GM12878 (cell line): ENCODE measurements at regions not wholly inside any gene's neighbourhood (a gene's known extent, or its start where the extent isn't known, plus 50 kb on each side); places are given as distances from the start of the nearest gene placed in this dataset.

Source experiments
- ATAC-seq: fragments of 200-7000 bp; cut with Tn5 transposase; 3 replicates; pipeline ENCODE4 v1.9.1; 2020; ENCODE audit warnings: mild to moderate bottlenecking, moderate library complexity
- BruUV-seq: library from RNA; stranded (reverse); fragments of 400-500 nt; replicated peaks from 2 replicates; lab custom pipeline; 2021; lab: Mats Ljungman, UMichigan
- CTCF ChIA-PET: fragments of 300-600 bp; sonication (Branson Sonifier 250); formaldehyde crosslinking; extraction: SDS; loops from one replicate; lab custom pipeline; 2021; ENCODE audit warnings: inconsistent platforms; lab: Yijun Ruan, JAX
- POLR2A ChIA-PET: fragments of 350-600 bp; formaldehyde crosslinking; extraction: SDS; loops from one replicate; lab custom pipeline; 2021; ENCODE audit warnings: inconsistent platforms; lab: Charles Lee
- RAD21 ChIA-PET: fragments of 300-600 bp; sonication (Branson Sonifier 250); formaldehyde crosslinking; loops from one replicate; lab custom pipeline; 2023; ENCODE audit warnings: antibody characterized with exemption; ENCODE audit not compliant: unreplicated experiment; lab: Charles Lee
- SMC1A ChIA-PET: fragments of 300-600 bp; sonication (Branson Sonifier 250); formaldehyde crosslinking; loops from one replicate; lab custom pipeline; 2023; ENCODE audit not compliant: unreplicated experiment, uncharacterized antibody; lab: Charles Lee
- DNase-seq: peaks from one replicate; pipeline ENCODE4 v3.0.0-alpha.2; 2011; ENCODE audit warnings: low read depth, low spot score
- FAIRE-seq: peaks from 3 replicates; lab custom pipeline; 2011; peaks lifted over from hg19 to GRCh38; lab: Jason Lieb, UNC
- H2AFZ ChIP-seq: 2 replicates; pipeline ENCODE4 v1.6.0; 2011; ENCODE audit warnings: low read depth, low read length, control low read depth; ENCODE audit not compliant: control insufficient read depth
- H3K27ac ChIP-seq: 2 replicates; pipeline ENCODE4 v1.5.1; 2011; ENCODE audit warnings: control low read depth; ENCODE audit not compliant: control insufficient read depth, insufficient read depth
- H3K27me3 ChIP-seq, 2 experiments: replicated peaks in 1 of 2; 2 replicates each; pipeline versions ENCODE4 v1.6.0 to v1.6.1; 2011; ENCODE audit warnings: low read length in 1 of 2; ENCODE audit not compliant: control insufficient read depth in 2 of 2, insufficient read depth in 2 of 2
- H3K36me3 ChIP-seq, 2 experiments: 2 replicates each; pipeline ENCODE4 v1.5.1; 2011; ENCODE audit warnings: low read length in 1 of 2; ENCODE audit not compliant: control insufficient read depth in 2 of 2, insufficient read depth in 2 of 2
- H3K4me1 ChIP-seq: 2 replicates; pipeline ENCODE4 v1.6.1; 2011; ENCODE audit warnings: mild to moderate bottlenecking, low read length, moderate library complexity, mixed read lengths; ENCODE audit not compliant: control insufficient read depth, insufficient read depth
- H3K4me2 ChIP-seq: 2 replicates; pipeline ENCODE4 v1.6.0; 2011; ENCODE audit warnings: control low read depth; ENCODE audit not compliant: control insufficient read depth, insufficient read depth
- H3K4me3 ChIP-seq: fragments of 200-600 bp; sonication (generic); 2 replicates; pipeline ENCODE4 v1.5.1; 2016
- H3K79me2 ChIP-seq: 2 replicates; pipeline ENCODE4 v1.6.0; 2011; ENCODE audit warnings: low read length; ENCODE audit not compliant: control insufficient read depth, insufficient read depth
- H3K9ac ChIP-seq: 2 replicates; pipeline ENCODE4 v1.8.0; 2011; ENCODE audit warnings: low read length, control low read depth, mixed read lengths; ENCODE audit not compliant: control insufficient read depth, insufficient read depth
- H3K9me3 ChIP-seq: replicated peaks from 3 replicates; pipeline ENCODE4 v1.5.1; 2011; ENCODE audit warnings: mild to moderate bottlenecking, low read length; ENCODE audit not compliant: control insufficient read depth, insufficient read depth
- H4K20me1 ChIP-seq: 2 replicates; pipeline ENCODE4 v1.6.0; 2011; ENCODE audit not compliant: control insufficient read depth, insufficient read depth
- BMI1 ChIP-seq: fragments of 450-650 bp; IDR thresholded peaks from 2 replicates; pipeline ENCODE4 v1.6.1; 2016; ENCODE audit warnings: mild to moderate bottlenecking, moderate library complexity, borderline replicate concordance
- DPF2 ChIP-seq: fragments of 450-650 bp; IDR thresholded peaks from 2 replicates; pipeline ENCODE4 v1.6.1; 2017; ENCODE audit warnings: mild to moderate bottlenecking
- GABPA ChIP-seq: IDR thresholded peaks from 2 replicates; pipeline ENCODE4 v1.6.1; 2014; ENCODE audit warnings: antibody characterized with exemption, low read depth, mild to moderate bottlenecking, inconsistent platforms
- GATAD2B ChIP-seq: fragments of 450-650 bp; conservative IDR thresholded peaks from 2 replicates; pipeline ENCODE4 v1.6.1; 2017; ENCODE audit warnings: low read depth, mild to moderate bottlenecking, moderate library complexity
- HDAC2 ChIP-seq: fragments of 200-600 bp; sonication (generic); IDR thresholded peaks from 2 replicates; pipeline ENCODE4 v1.6.1; 2017
- KDM1A ChIP-seq: fragments of 200-600 bp; sonication (generic); IDR thresholded peaks from 2 replicates; pipeline ENCODE4 v1.6.1; 2016; ENCODE audit warnings: borderline replicate concordance
- KLF5 ChIP-seq: fragments of 450-650 bp; IDR thresholded peaks from 2 replicates; pipeline ENCODE4 v1.6.1; 2014; ENCODE audit warnings: mild to moderate bottlenecking; ENCODE audit not compliant: partially characterized antibody
- MTA2 ChIP-seq: fragments of 450-650 bp; IDR thresholded peaks from 2 replicates; pipeline ENCODE4 v1.6.1; 2016; ENCODE audit warnings: low read depth, mild to moderate bottlenecking, moderate library complexity
- PAX5 ChIP-seq: IDR thresholded peaks from 2 replicates; pipeline ENCODE4 v1.6.1; 2011; ENCODE audit warnings: low read depth, low read length, borderline replicate concordance
- RUNX3 ChIP-seq: IDR thresholded peaks from 2 replicates; pipeline ENCODE4 v1.6.1; 2012; ENCODE audit warnings: low read length, inconsistent platforms
- SIN3A ChIP-seq: IDR thresholded peaks from 2 replicates; pipeline ENCODE4 v1.6.1; 2012; ENCODE audit warnings: low read depth, low read length, improper control_type of control experiment
- SMAD1 ChIP-seq: fragments of 450-650 bp; IDR thresholded peaks from 2 replicates; pipeline ENCODE4 v1.6.1; 2018; ENCODE audit warnings: mild to moderate bottlenecking, low read depth; ENCODE audit not compliant: partially characterized antibody
- SP1 ChIP-seq: IDR thresholded peaks from one replicate; pipeline ENCODE4 v1.6.1; 2011; ENCODE audit warnings: low read depth, low read length
- WGBS: methylation state at CpG from one replicate; pipeline ENCODE4 v1.1.6; 2016; ENCODE audit warnings: low lambda C conversion rate; ENCODE audit not compliant: insufficient replicate concordance, insufficient coverage; ENCODE audit errors: missing lambda C conversion rate; 5-methylcytosine and 5-hydroxymethylcytosine counted together
- in situ Hi-C: fragments of 300-500 bp; cut with MboI; formaldehyde crosslinking; loops from 9 replicates; pipeline ENCODE4 v1.14.3; 2018; ENCODE audit warnings: mixed read lengths
- intact Hi-C: fragments of 100-400 bp; cut with micrococcal nuclease; formaldehyde crosslinking; loops from one replicate; pipeline ENCODE4 v1.14.2; 2022; ENCODE audit not compliant: unreplicated experiment
- TF ChIP-seq, protein P1 (sequence below): fragments of 450-650 bp; conservative IDR thresholded peaks from 2 replicates; pipeline ENCODE4 v1.6.1; 2017; ENCODE audit warnings: mild to moderate bottlenecking, moderate library complexity
- TF ChIP-seq, protein P2 (sequence below): IDR thresholded peaks from 2 replicates; pipeline ENCODE4 v1.6.1; 2011; ENCODE audit warnings: mild to moderate bottlenecking, low read depth, low read length, moderate library complexity; ENCODE audit not compliant: insufficient replicate concordance
- TF ChIP-seq, protein P3 (sequence below): fragments of 450-650 bp; formaldehyde crosslinking; IDR thresholded peaks from 2 replicates; pipeline ENCODE4 v1.4.0; 2022; ENCODE audit warnings: mild to moderate bottlenecking, moderate library complexity
- TF ChIP-seq, protein P4 (sequence below): fragments of 150-350 bp; IDR thresholded peaks from 2 replicates; pipeline ENCODE4 v1.6.1; 2014; ENCODE audit warnings: mild to moderate bottlenecking, low read depth, low read length

DNA sequence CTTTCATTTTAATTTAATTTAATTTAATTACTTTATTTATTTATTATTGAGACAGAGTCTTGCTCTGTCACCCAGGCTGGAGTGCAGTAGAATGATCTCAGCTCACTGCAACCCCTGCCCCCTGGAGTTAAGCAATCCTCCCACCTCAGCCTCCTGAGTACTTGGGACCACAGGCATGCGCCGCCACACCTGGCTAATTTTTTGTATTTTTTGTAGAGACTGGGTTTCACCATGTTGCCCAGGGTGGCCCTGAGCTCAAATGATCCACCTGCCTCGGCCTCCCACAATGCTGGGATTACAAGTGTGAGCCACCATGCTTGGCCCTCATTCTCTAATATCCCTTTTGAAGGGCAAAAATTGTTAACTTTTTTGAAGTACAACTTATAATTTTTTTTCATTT is 92.9 kb downstream of the XRCC2 start (continued):
- TF ChIP-seq, protein P1, sequence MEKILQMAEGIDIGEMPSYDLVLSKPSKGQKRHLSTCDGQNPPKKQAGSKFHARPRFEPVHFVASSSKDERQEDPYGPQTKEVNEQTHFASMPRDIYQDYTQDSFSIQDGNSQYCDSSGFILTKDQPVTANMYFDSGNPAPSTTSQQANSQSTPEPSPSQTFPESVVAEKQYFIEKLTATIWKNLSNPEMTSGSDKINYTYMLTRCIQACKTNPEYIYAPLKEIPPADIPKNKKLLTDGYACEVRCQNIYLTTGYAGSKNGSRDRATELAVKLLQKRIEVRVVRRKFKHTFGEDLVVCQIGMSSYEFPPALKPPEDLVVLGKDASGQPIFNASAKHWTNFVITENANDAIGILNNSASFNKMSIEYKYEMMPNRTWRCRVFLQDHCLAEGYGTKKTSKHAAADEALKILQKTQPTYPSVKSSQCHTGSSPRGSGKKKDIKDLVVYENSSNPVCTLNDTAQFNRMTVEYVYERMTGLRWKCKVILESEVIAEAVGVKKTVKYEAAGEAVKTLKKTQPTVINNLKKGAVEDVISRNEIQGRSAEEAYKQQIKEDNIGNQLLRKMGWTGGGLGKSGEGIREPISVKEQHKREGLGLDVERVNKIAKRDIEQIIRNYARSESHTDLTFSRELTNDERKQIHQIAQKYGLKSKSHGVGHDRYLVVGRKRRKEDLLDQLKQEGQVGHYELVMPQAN, result no peak
- TF ChIP-seq SIN3A (no peak), KDM1A (no peak)

DNA sequence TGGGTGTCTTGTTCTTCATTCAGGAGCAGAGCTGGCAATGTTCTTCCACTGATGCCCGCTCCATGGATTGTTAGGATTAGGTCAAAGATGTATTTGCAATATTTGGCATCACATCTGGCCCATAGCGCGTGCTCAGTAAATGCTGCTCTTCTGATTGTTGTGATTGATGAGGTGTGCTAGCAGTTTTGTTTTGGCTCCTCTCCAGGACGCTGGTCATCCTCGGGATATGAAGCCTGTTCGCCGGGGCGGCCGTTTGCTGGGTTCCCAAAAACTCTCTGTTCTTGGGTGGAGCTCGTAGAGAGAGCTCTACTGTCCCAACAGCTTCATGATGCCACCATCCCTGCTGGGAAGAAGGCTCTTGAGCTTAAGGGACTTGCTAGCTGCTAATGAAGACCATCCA is 96.9 kb downstream of the XRCC2 start:
- Histone ChIP-seq H3K9me3 (no peaks in the 10 kb centered on the region), H3K4me2 (no peak overlapping the region), H4K20me1 (no peaks in the 10 kb centered on the region), H3K4me1 (no peaks in the 10 kb centered on the region; the same call in 1 of the 2 replicates), H3K4me3 (no peak overlapping the region), H2AFZ (no peak overlapping the region), H3K79me2 (no peaks in the 10 kb centered on the region), H3K36me3 (no peaks in the 10 kb centered on the region), H3K9ac (no peak overlapping the region), H3K27me3 (no peaks in the 10 kb centered on the region), H3K27ac (no peak overlapping the region)
- CTCF ChIA-PET, result interaction anchor here (0.7 to 1.5 kb wide), 3 partner anchors 37 to 222 kb away, joined by 3 to 4 read pairs (median 3); no protein-coding TSS in a partner anchor
- SMC1A ChIA-PET, result interaction anchor here (0.6 to 1.8 kb wide), 3 partner anchors 12 to 127 kb away, joined by 3 read pairs; no protein-coding TSS in a partner anchor
- in situ Hi-C loops, result no loop called here
- 65% methylated on average over 10 of the region's 10 CpGs for WGBS
- no TSS peak for BruUV-seq
- intact Hi-C loops, result no loop called here
- DNase-seq (no peak), ATAC-seq (no peak), FAIRE-seq (no peak)
- POLR2A ChIA-PET, result interaction anchor here (0.5 to 0.7 kb wide), 3 partner anchors 23 to 1068 kb away, joined by 3 to 6 read pairs (median 4); no protein-coding TSS in a partner anchor
- RAD21 ChIA-PET, result interaction anchor here (0.7 to 1.4 kb wide), 2 partner anchors 9 to 128 kb away, joined by 4 read pairs; no protein-coding TSS in a partner anchor
- TF ChIP-seq, protein P2, sequence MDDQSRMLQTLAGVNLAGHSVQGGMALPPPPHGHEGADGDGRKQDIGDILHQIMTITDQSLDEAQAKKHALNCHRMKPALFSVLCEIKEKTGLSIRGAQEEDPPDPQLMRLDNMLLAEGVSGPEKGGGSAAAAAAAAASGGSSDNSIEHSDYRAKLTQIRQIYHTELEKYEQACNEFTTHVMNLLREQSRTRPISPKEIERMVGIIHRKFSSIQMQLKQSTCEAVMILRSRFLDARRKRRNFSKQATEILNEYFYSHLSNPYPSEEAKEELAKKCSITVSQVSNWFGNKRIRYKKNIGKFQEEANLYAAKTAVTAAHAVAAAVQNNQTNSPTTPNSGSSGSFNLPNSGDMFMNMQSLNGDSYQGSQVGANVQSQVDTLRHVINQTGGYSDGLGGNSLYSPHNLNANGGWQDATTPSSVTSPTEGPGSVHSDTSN, result no peak
- no peak for TF ChIP-seq DPF2
- TF ChIP-seq MTA2, result no peak
- no peak for TF ChIP-seq KLF5
- no peak for TF ChIP-seq GABPA
- no peak for TF ChIP-seq HDAC2
- TF ChIP-seq, protein P3, sequence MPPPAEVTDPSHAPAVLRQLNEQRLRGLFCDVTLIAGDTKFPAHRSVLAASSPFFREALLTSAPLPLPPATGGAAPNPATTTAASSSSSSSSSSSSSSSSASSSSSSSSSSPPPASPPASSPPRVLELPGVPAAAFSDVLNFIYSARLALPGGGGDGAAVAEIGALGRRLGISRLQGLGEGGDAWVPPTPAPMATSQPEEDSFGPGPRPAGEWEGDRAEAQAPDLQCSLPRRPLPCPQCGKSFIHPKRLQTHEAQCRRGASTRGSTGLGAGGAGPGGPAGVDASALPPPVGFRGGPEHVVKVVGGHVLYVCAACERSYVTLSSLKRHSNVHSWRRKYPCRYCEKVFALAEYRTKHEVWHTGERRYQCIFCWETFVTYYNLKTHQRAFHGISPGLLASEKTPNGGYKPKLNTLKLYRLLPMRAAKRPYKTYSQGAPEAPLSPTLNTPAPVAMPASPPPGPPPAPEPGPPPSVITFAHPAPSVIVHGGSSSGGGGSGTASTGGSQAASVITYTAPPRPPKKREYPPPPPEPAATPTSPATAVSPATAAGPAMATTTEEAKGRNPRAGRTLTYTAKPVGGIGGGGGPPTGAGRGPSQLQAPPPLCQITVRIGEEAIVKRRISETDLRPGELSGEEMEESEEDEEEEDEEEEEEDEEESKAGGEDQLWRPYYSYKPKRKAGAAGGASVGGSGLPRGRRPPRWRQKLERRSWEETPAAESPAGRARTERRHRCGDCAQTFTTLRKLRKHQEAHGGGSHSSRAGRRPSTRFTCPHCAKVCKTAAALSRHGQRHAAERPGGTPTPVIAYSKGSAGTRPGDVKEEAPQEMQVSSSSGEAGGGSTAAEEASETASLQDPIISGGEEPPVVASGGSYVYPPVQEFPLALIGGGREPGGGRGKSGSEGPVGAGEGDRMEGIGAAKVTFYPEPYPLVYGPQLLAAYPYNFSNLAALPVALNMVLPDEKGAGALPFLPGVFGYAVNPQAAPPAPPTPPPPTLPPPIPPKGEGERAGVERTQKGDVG, result no peak
- TF ChIP-seq RUNX3, result no peak
- TF ChIP-seq PAX5, result no peak
- no peak for TF ChIP-seq SP1
- no peak for TF ChIP-seq SMAD1
- TF ChIP-seq BMI1, result no peak
- TF ChIP-seq, protein P4, sequence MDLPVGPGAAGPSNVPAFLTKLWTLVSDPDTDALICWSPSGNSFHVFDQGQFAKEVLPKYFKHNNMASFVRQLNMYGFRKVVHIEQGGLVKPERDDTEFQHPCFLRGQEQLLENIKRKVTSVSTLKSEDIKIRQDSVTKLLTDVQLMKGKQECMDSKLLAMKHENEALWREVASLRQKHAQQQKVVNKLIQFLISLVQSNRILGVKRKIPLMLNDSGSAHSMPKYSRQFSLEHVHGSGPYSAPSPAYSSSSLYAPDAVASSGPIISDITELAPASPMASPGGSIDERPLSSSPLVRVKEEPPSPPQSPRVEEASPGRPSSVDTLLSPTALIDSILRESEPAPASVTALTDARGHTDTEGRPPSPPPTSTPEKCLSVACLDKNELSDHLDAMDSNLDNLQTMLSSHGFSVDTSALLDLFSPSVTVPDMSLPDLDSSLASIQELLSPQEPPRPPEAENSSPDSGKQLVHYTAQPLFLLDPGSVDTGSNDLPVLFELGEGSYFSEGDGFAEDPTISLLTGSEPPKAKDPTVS, result no peak
- TF ChIP-seq GATAD2B, result no peak
